ENCODE measurements at regions not wholly inside any gene's neighbourhood (a gene's known extent, or its start where the extent isn't known, plus 50 kb on each side); places are given as distances from the start of the nearest gene placed in this dataset.

DNA sequence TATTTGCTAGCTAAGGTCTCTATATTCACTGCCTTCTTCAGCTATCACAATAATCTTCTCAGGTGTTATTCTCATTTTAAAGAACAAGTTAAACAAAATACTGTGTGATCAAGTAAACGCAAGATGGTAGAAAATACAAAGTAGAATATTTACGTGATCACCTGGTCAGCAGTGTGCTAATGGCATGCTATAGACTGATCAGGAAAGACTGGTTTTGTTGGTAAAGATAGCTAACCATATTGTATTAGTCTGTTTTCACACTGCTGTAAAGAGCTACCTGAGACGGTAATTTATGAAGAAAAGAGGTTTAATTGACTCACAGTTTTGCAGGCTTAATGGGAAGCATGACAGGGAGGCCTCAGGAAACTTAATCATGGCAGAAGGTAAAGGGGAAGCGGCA lies 50.4 kb downstream of the ZBTB38 start:
- no peak overlapping the region for H3K27ac ChIP-seq
- no peak for DNase-seq (ENCODE audit: low read depth in 1 of 2, low spot score in 1 of 2)
- H3K4me1 ChIP-seq (ENCODE audit: low read depth), result peaks cover 28% of the 10 kb centered on the region
- no peaks in the 10 kb centered on the region for H3K27me3 ChIP-seq
- no peaks in the 10 kb centered on the region for H3K36me3 ChIP-seq
- H3K9me3 ChIP-seq (ENCODE audit: low read depth), result no peaks in the 10 kb centered on the region
- TF ChIP-seq, protein P1, sequence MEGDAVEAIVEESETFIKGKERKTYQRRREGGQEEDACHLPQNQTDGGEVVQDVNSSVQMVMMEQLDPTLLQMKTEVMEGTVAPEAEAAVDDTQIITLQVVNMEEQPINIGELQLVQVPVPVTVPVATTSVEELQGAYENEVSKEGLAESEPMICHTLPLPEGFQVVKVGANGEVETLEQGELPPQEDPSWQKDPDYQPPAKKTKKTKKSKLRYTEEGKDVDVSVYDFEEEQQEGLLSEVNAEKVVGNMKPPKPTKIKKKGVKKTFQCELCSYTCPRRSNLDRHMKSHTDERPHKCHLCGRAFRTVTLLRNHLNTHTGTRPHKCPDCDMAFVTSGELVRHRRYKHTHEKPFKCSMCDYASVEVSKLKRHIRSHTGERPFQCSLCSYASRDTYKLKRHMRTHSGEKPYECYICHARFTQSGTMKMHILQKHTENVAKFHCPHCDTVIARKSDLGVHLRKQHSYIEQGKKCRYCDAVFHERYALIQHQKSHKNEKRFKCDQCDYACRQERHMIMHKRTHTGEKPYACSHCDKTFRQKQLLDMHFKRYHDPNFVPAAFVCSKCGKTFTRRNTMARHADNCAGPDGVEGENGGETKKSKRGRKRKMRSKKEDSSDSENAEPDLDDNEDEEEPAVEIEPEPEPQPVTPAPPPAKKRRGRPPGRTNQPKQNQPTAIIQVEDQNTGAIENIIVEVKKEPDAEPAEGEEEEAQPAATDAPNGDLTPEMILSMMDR (IDR thresholded peaks at IDR 0.05; ENCODE audit: low read depth, low read length), result no peak
- no peak overlapping the region for H3K4me3 ChIP-seq

DNA sequence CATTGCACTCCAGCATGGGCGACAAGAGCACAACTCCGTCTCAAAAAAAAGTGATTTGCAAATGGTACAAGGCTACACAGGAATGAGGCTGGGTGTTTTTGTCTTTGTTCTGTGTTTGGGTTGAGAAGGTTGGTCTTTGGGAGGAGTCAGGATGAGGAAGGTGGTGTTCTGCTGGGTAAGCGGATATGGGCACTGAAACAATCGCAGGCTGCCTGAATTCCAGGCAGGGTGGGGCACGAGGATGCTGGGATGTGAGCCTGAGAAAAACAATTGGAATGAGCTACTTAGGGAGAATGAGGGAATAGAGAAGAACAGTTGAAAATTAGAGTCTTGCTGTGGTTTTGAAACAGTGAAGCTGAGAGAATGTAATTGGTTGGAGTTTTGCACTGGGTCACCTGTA lies 51.6 kb downstream of the ZBTB38 start:
- H3K27ac ChIP-seq, result no peak overlapping the region
- H3K4me1 ChIP-seq (ENCODE audit: low read depth), result peaks cover 36% of the 10 kb centered on the region
- no peaks in the 10 kb centered on the region for H3K27me3 ChIP-seq

DNA sequence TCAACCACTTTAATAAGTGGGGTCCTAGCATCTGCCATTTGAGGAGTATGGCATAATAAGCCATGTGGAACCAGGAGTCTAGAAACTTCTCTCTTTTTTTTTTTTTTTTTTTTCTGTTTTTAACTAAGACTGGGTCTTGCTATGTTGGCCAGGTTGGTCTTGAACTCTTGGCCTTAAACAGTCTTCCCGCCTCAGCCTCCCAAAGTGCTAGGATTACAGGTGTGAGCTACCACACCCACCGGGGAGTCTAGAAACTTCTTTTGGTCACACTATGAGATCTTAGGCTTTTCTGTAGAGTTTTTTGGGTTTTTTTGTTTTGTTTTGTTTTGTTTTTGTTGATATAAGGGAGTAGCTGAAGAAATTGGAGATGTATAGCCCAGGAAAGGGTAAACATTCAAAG lies 52.9 kb downstream of the ZBTB38 start:
- H3K27ac ChIP-seq, result no peak overlapping the region

More for the DNA sequence above, 51.6 kb downstream of the ZBTB38 start:
- no peak for DNase-seq (ENCODE audit: low read depth in 1 of 2, low spot score in 1 of 2)
- TF ChIP-seq, protein P1 (IDR thresholded peaks at IDR 0.05; ENCODE audit: low read depth, low read length), result no peak
- H3K36me3 ChIP-seq, result no peaks in the 10 kb centered on the region
- no peaks in the 10 kb centered on the region for H3K9me3 ChIP-seq (ENCODE audit: low read depth)
- H3K4me3 ChIP-seq, result no peak overlapping the region

DNA sequence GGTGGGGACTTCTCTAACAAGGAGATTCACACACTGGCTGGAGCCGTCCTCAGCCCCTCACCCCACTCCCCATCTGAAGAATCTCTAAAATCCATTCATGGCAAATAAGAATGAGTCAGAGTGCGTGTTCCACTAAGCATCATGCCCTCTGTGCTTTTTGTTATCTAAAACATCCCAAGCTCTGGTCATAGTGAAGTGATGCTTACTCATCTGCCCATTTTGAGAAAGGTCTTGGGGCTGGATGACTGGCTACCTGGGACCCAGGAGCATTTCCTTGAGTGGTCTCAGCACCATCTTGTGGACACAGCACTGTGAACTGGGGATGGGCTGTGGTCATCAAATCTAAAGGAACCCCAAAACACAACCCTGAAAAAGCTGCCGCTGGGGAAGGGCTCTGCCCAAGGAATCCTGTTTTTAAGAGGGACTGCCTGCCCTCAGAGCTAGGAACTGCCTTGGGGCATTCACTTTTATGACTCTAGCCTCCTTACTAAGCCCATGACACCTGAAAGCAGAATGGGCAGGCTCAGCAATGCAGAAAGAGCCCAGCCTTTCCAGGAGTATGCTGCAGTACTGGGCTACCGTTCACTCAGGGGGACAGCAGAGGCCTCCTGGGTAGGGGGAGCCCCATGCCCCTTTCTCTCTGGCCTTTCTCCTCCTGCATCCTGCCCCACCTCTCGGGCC lies 53.5 kb downstream of the ZBTB38 start:
- TF ChIP-seq, protein P1 (IDR thresholded peaks at IDR 0.05; ENCODE audit: low read depth, low read length), result no peak
- DNase-seq (ENCODE audit: low read depth in 1 of 2, low spot score in 1 of 2), result peak in 1 of 2 donors; percentile 59

More for the DNA sequence above, 52.9 kb downstream of the ZBTB38 start:
- H3K9me3 ChIP-seq (ENCODE audit: low read depth), result no peaks in the 10 kb centered on the region
- no peak overlapping the region for H3K4me3 ChIP-seq
- peaks cover 37% of the 10 kb centered on the region for H3K4me1 ChIP-seq (ENCODE audit: low read depth)
- TF ChIP-seq, protein P1 (IDR thresholded peaks at IDR 0.05; ENCODE audit: low read depth, low read length), result no peak
- no peak for DNase-seq (ENCODE audit: low read depth in 1 of 2, low spot score in 1 of 2)
- H3K27me3 ChIP-seq, result no peaks in the 10 kb centered on the region
- no peaks in the 10 kb centered on the region for H3K36me3 ChIP-seq

DNA sequence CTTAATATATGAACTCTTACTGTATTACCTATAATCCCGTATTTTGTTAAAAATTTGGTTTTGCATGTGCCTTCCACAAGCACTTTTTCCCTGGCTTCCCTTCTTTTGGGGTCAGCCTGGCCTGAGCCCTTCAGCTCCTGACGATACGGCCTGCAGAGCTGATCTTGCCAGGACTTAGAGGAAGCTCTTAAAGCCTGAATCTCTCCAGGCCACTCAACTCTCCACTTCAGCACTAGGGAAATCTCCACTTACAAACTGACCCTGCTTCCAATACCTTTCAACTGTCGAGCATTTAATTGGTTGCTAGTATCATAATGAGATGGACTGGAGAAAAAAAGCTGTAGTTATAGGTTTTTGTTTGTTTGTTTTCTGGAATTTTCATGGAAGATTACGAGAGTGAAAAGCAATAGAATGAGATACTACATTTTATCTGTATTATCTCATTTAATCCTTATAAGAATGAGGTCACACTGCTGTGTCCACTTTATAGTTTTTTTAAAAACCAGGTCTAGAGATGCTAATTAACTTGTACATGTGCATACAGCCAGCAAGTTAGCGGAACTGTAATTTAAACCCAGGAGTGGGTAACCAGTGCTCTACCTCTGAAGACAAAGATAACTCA lies 54.8 kb downstream of the ZBTB38 start:
- peaks cover 46% of the 10 kb centered on the region for H3K4me1 ChIP-seq (ENCODE audit: low read depth)
- TF ChIP-seq, protein P1 (IDR thresholded peaks at IDR 0.05; ENCODE audit: low read depth, low read length), result no peak
- H3K9me3 ChIP-seq (ENCODE audit: low read depth), result no peaks in the 10 kb centered on the region

More for the DNA sequence above, 53.5 kb downstream of the ZBTB38 start:
- H3K4me3 ChIP-seq, result no peak overlapping the region
- H3K27me3 ChIP-seq, result no peaks in the 10 kb centered on the region
- no peak overlapping the region for H3K27ac ChIP-seq
- peaks cover 43% of the 10 kb centered on the region for H3K4me1 ChIP-seq (ENCODE audit: low read depth)
- H3K36me3 ChIP-seq, result no peaks in the 10 kb centered on the region
- H3K9me3 ChIP-seq (ENCODE audit: low read depth), result no peaks in the 10 kb centered on the region

More for the DNA sequence above, 54.8 kb downstream of the ZBTB38 start:
- Histone ChIP-seq H3K27me3 (no peaks in the 10 kb centered on the region), H3K27ac (peak overlapping the region; percentile 0), H3K36me3 (no peaks in the 10 kb centered on the region), H3K4me3 (no peak overlapping the region)
- peak in 1 of 2 donors; percentile 84 for DNase-seq (ENCODE audit: low read depth in 1 of 2, low spot score in 1 of 2)
